HepG2 (cell line): ENCODE measurements at regions not wholly inside any gene's neighbourhood (a gene's known extent, or its start where the extent isn't known, plus 50 kb on each side); places are given as distances from the start of the nearest gene placed in this dataset.
A peak's percentile ranks its signal among the peaks of the same experiment; 100 is the strongest.

ENCODE experiments used
- ATAC-seq: fragments of 200-7000 bp; cut with Tn5 transposase; 3 replicates; pipeline ENCODE4 v1.9.1; 2020; ENCODE audit warnings: mild to moderate bottlenecking, moderate library complexity
- BruUV-seq: library from RNA; stranded (reverse); fragments of 400-500 nt; replicated peaks from 2 replicates; lab custom pipeline; 2021; lab: Mats Ljungman, UMichigan
- CTCF ChIA-PET: fragments of 300-600 bp; formaldehyde crosslinking; extraction: SDS; loops from one replicate; lab custom pipeline; 2021; ENCODE audit warnings: low total read pairs, inconsistent platforms, low intra/inter-chr PET ratio; lab: Yijun Ruan, JAX
- POLR2A ChIA-PET: fragments of 350-600 bp; sonication (Branson Sonifier 250); formaldehyde crosslinking; loops from one replicate; lab custom pipeline; 2020; ENCODE audit warnings: antibody characterized with exemption, inconsistent platforms; lab: Yijun Ruan, JAX
- DNase-seq: peaks from one replicate; pipeline ENCODE4 v3.0.0-alpha.2; 2015; ENCODE audit warnings: low spot score
- FAIRE-seq: peaks from 3 replicates; lab custom pipeline; 2011; peaks lifted over from hg19 to GRCh38; lab: Jason Lieb, UNC
- H2AFZ ChIP-seq: one replicate; pipeline ENCODE4 v1.6.1; 2011; ENCODE audit warnings: low read length, inconsistent platforms
- H3K27ac ChIP-seq: fragments of 300-600 bp; 3 replicates; pipeline ENCODE4 v1.8.0; 2011; ENCODE audit warnings: mixed run types, mild to moderate bottlenecking, mixed read lengths, low read length, inconsistent platforms; ENCODE audit not compliant: insufficient read depth; ENCODE audit errors: extremely low read length
- H3K27me3 ChIP-seq, 2 experiments: fragments of 200-600 bp in 1 of 2; 2 replicates in 1 of 2; 3 replicates in 1 of 2; pipeline versions ENCODE4 v1.6.0 to v1.8.0; 2011; ENCODE audit warnings: low read length in 2 of 2, mild to moderate bottlenecking in 2 of 2, moderate library complexity in 2 of 2, inconsistent platforms in 1 of 2; ENCODE audit not compliant: insufficient read depth in 2 of 2, control insufficient read depth in 1 of 2
- H3K36me3 ChIP-seq, 2 experiments: fragments of 200-600 bp in 1 of 2; replicated peaks in 1 of 2; 2 replicates in 1 of 2; 3 replicates in 1 of 2; pipeline versions ENCODE4 v1.5.1 to v1.8.0; 2011; ENCODE audit warnings: low read length in 2 of 2, inconsistent platforms in 1 of 2; ENCODE audit not compliant: insufficient read depth in 2 of 2, control insufficient read depth in 1 of 2
- H3K4me1 ChIP-seq: 2 replicates; pipeline ENCODE4 v1.5.1; 2012; ENCODE audit warnings: low read length, inconsistent platforms; ENCODE audit not compliant: insufficient read depth
- H3K4me2 ChIP-seq: 2 replicates; pipeline ENCODE4 v1.6.0; 2011; ENCODE audit warnings: low read depth, low read length, inconsistent platforms
- H3K4me3 ChIP-seq, 3 experiments: fragments of 200-600 bp in 1 of 3; sonication (generic), shearing (Covaris generic) in 1 of 3; replicated peaks in 1 of 3; 2 replicates each; pipeline ENCODE4 v1.5.1; 2011 to 2016; ENCODE audit warnings: low read length in 3 of 3, inconsistent platforms in 2 of 3, low read depth in 2 of 3, mild to moderate bottlenecking in 2 of 3, control low read depth in 1 of 3, mixed read lengths in 1 of 3; ENCODE audit not compliant: insufficient read depth in 1 of 3
- H3K79me2 ChIP-seq: one replicate; pipeline ENCODE4 v1.6.1; 2011; ENCODE audit warnings: low read length, inconsistent platforms; ENCODE audit not compliant: insufficient read depth
- H3K9ac ChIP-seq: 2 replicates; pipeline ENCODE4 v1.6.0; 2011; ENCODE audit warnings: mild to moderate bottlenecking, low read depth, low read length, inconsistent platforms; ENCODE audit not compliant: insufficient read depth
- H3K9me3 ChIP-seq: 2 replicates; pipeline ENCODE4 v1.5.1; 2012; ENCODE audit warnings: mild to moderate bottlenecking, low read length
- H4K20me1 ChIP-seq: 2 replicates; pipeline ENCODE4 v1.6.0; 2011; ENCODE audit warnings: inconsistent platforms, mild to moderate bottlenecking, low read length, moderate library complexity; ENCODE audit not compliant: insufficient read depth
- ATF7 ChIP-seq, 2 experiments: fragments of 450-650 bp in 1 of 2; sonication (generic) in 1 of 2; formaldehyde crosslinking in 1 of 2; IDR thresholded peaks; 2 replicates each; pipeline versions ENCODE4 v1.4.0 to v1.6.1; 2016 to 2020; ENCODE audit warnings: antibody characterized with exemption in 1 of 2, mild to moderate bottlenecking in 1 of 2, missing genetic modification reagents in 1 of 2
- CREB1 ChIP-seq, 2 experiments: fragments of 450-650 bp in 1 of 2; IDR thresholded peaks; 2 replicates each; pipeline ENCODE4 v1.6.1; 2016 to 2017; ENCODE audit warnings: control low read depth in 1 of 2, mild to moderate bottlenecking in 1 of 2, missing compliant biosample characterization in 1 of 2, missing genetic modification characterization in 1 of 2
- GRHL1 ChIP-seq: sonication (generic); formaldehyde crosslinking; conservative IDR thresholded peaks from 2 replicates; pipeline ENCODE4 v1.8.0; 2022; ENCODE audit warnings: missing genetic modification reagents
- HMGXB3 ChIP-seq: sonication (generic); formaldehyde crosslinking; IDR thresholded peaks from 2 replicates; pipeline ENCODE4 v1.4.0; 2020; ENCODE audit warnings: missing genetic modification reagents, borderline replicate concordance
- IRF9 ChIP-seq: sonication (generic); formaldehyde crosslinking; IDR thresholded peaks from 2 replicates; pipeline ENCODE4 v1.8.0; 2022; ENCODE audit warnings: missing genetic modification reagents, mild to moderate bottlenecking, borderline replicate concordance
- MAFF ChIP-seq: IDR thresholded peaks from 2 replicates; pipeline ENCODE4 v1.6.1; 2011; ENCODE audit warnings: low read depth, low read length, improper control_type of control experiment
- MAFK ChIP-seq, 2 experiments: IDR thresholded peaks in 1 of 2; conservative IDR thresholded peaks in 1 of 2; 2 replicates each; pipeline ENCODE4 v1.6.1; 2011; ENCODE audit warnings: improper control_type of control experiment in 2 of 2, low read length in 2 of 2
- RFX3 ChIP-seq: IDR thresholded peaks from 2 replicates; pipeline ENCODE4 v1.6.1; 2016; ENCODE audit warnings: missing biosample characterization, missing genetic modification reagents
- ZNF670 ChIP-seq: sonication (generic); formaldehyde crosslinking; IDR thresholded peaks from 2 replicates; pipeline ENCODE4 v1.8.0; 2022; ENCODE audit warnings: mild to moderate bottlenecking, missing genetic modification reagents, borderline replicate concordance
- WGBS: methylation state at CpG from one replicate; pipeline ENCODE4 v1.1.6; 2017; ENCODE audit warnings: low lambda C conversion rate; 5-methylcytosine and 5-hydroxymethylcytosine counted together
- in situ Hi-C: cut with HindIII; loops from 2 replicates; pipeline ENCODE4 v1.10.0; 2017; ENCODE audit warnings: low pct_unique_long_range_greater_than_20kb; ENCODE audit not compliant: extremely low pct_ligation_motif_present
- intact Hi-C: fragments of 100-400 bp; cut with micrococcal nuclease; formaldehyde crosslinking; loops from one replicate; pipeline ENCODE4 v1.10.0; 2022; ENCODE audit not compliant: unreplicated experiment

GRCh38 chr7:42426163-42426562 lies 189.2 kb upstream of the GLI3 start:
- Histone ChIP-seq H3K9me3 (no peaks in the 10 kb centered on the region), H3K4me3 (no peak overlapping the region), H2AFZ (no peak overlapping the region), H4K20me1 (no peaks in the 10 kb centered on the region), H3K4me1 (no peaks in the 10 kb centered on the region), H3K27me3 (no peaks in the 10 kb centered on the region), H3K36me3 (no peaks in the 10 kb centered on the region), H3K4me2 (no peak overlapping the region), H3K79me2 (no peaks in the 10 kb centered on the region), H3K27ac (no peak overlapping the region), H3K9ac (no peak overlapping the region)
- ChIA-PET CTCF (no interaction called here), POLR2A (no interaction called here)
- ATAC-seq (no peak), FAIRE-seq (no peak), DNase-seq (no peak)
- in situ Hi-C loops (no loop called here), intact Hi-C loops (no loop called here)
- TF ChIP-seq RFX3 (no peak), ATF7 (IDR thresholded peaks at IDR 0.05) (peak; percentile 93), ATF7 (CRISPR knock-in tag; IDR thresholded peaks at IDR 0.05) (no peak), MAFF (peak; percentile 50; the same call in 1 of the 2 replicates), MAFK (conservative IDR thresholded peaks at IDR 0.05 in 1 of 2, IDR thresholded peaks at IDR 0.05 in 1 of 2; ENCODE audit: low read length in 2 of 2) (peak; percentile 61 to 72), ZNF670 (CRISPR knock-in tag) (no peak), CREB1 (IDR thresholded peaks at IDR 0.05) (peak; percentile 98), CREB1 (CRISPR knock-in tag; IDR thresholded peaks at IDR 0.05) (no peak)
- WGBS = 0% methylated on average over 4 of the region's 4 CpGs
- no TSS peak for BruUV-seq

- ChIA-PET POLR2A (no interaction called here), CTCF (no interaction called here)
- H3K27ac ChIP-seq = no peak overlapping the region
- H3K4me3 ChIP-seq = no peak overlapping the region
- no peak overlapping the region for H2AFZ ChIP-seq
- no peak for FAIRE-seq
- no peaks in the 10 kb centered on the region for H3K27me3 ChIP-seq
- no peaks in the 10 kb centered on the region for H3K79me2 ChIP-seq
- H3K4me1 ChIP-seq = no peaks in the 10 kb centered on the region
- DNase-seq = no peak
- H3K4me2 ChIP-seq = no peak overlapping the region
- H4K20me1 ChIP-seq = no peaks in the 10 kb centered on the region
- in situ Hi-C loops (no loop called here), intact Hi-C loops (no loop called here)
- BruUV-seq = no TSS peak
- ATAC-seq = no peak
- no peaks in the 10 kb centered on the region for H3K9me3 ChIP-seq
- H3K36me3 ChIP-seq = no peaks in the 10 kb centered on the region
- H3K9ac ChIP-seq = no peak overlapping the region
- WGBS = 2% methylated on average over 4 of the region's 4 CpGs
- TF ChIP-seq HMGXB3 (CRISPR knock-in tag) (no peak), GRHL1 (CRISPR knock-in tag) (no peak), IRF9 (CRISPR knock-in tag) (no peak)
Observed at GRCh38 chr7:42414941-42415505, 178.0 kb upstream of the GLI3 start.
